Erythroblast (primary cell): ENCODE measurements at regions not wholly inside any gene's neighbourhood (a gene's known extent, or its start where the extent isn't known, plus 50 kb on each side); places are given as distances from the start of the nearest gene placed in this dataset.

Source experiments
- GATA1 ChIP-seq: IDR thresholded peaks from 2 replicates; pipeline ENCODE4 v1.6.1; 2011; ENCODE audit warnings: low read depth, mild to moderate bottlenecking, control low read depth, low read length, moderate library complexity
- POLR2A ChIP-seq: IDR thresholded peaks from 2 replicates; pipeline ENCODE4 v1.6.1; 2011; ENCODE audit warnings: mild to moderate bottlenecking, low read length

- TF ChIP-seq POLR2A (no peak), GATA1 (no peak)
Measured at GRCh38 chr16:48452991-48453760, 68.0 kb upstream of the SIAH1 start.
